Kidney (tissue), 13 donors: ENCODE measurements at regions not wholly inside any gene's neighbourhood (a gene's known extent, or its start where the extent isn't known, plus 50 kb on each side); places are given as distances from the start of the nearest gene placed in this dataset.

Experiments used
- DNase-seq, 5 donors: peaks; one replicate each; pipeline ENCODE4 v3.0.0-alpha.2; 2013 to 2020
- FAIRE-seq: peaks from 2 replicates; lab custom pipeline; 2012; peaks lifted over from hg19 to GRCh38; lab: Jason Lieb, UNC
- H3K27ac ChIP-seq, 2 donors: one replicate each; pipeline ENCODE4 v1.7.0; 2013; ENCODE audit warnings: low read depth in 2 of 2, low read length in 2 of 2, inconsistent platforms in 1 of 2
- H3K27me3 ChIP-seq: one replicate; pipeline ENCODE4 v1.7.1; 2013; ENCODE audit warnings: low read length, inconsistent platforms; ENCODE audit not compliant: control insufficient read depth, insufficient read depth
- H3K36me3 ChIP-seq, 3 donors: one replicate each; pipeline versions ENCODE4 v1.7.0 to v1.7.1; 2013; ENCODE audit warnings: low read length in 3 of 3, control low read depth in 1 of 3, inconsistent platforms in 1 of 3; ENCODE audit not compliant: insufficient read depth in 3 of 3, control insufficient read depth in 2 of 3
- H3K4me1 ChIP-seq, 3 donors: one replicate each; pipeline versions ENCODE4 v1.7.0 to v1.7.1; 2013; ENCODE audit warnings: low read length in 3 of 3, inconsistent platforms in 1 of 3, low read depth in 1 of 3; ENCODE audit not compliant: control insufficient read depth in 2 of 3, insufficient read depth in 2 of 3
- H3K4me3 ChIP-seq, 3 donors: one replicate each; pipeline versions ENCODE4 v1.7.0 to v1.8.1; 2013; ENCODE audit warnings: low read length in 3 of 3, control low read depth in 1 of 3, inconsistent platforms in 1 of 3
- H3K9ac ChIP-seq, 3 donors: one replicate each; pipeline versions ENCODE4 v1.7.0 to v1.7.1; 2013; ENCODE audit warnings: low read length in 3 of 3, control low read depth in 1 of 3, inconsistent platforms in 1 of 3
- H3K9me3 ChIP-seq, 3 donors: one replicate each; pipeline versions ENCODE4 v1.7.0 to v1.7.1; 2013; ENCODE audit warnings: low read length in 3 of 3, control low read depth in 1 of 3, inconsistent platforms in 1 of 3; ENCODE audit not compliant: control insufficient read depth in 2 of 3, insufficient read depth in 1 of 3
- CTCF ChIP-seq: IDR thresholded peaks from 3 replicates; pipeline ENCODE4 v1.5.1; 2012; ENCODE audit warnings: mild to moderate bottlenecking, moderate library complexity, borderline replicate concordance; ENCODE audit not compliant: insufficient read depth; ENCODE audit errors: extremely low read depth
- intact Hi-C: fragments of 100-400 bp; cut with DNase I; formaldehyde crosslinking; loops from one replicate; pipeline ENCODE4 v1.11.1; 2022
- donor health status: control.
- donor health status: control.
- donor health status: control.
- donor health status: control.
- donor health status: control.
- donor health status: DM: yes; HTN: yes; CAD: no.
- donor health status: Normal renal cell carcinoma (clear cell type).

- no peak for TF ChIP-seq CTCF
- intact Hi-C loops = no loop called here
- FAIRE-seq = no peak
Measured at GRCh38 chrX:122586831-122587230, 597.2 kb upstream of the GRIA3 start.

GRCh38 chrX:122591546-122591945, 592.5 kb upstream of the GRIA3 start:
- Histone ChIP-seq H3K27me3 (no peaks in the 10 kb centered on the region), H3K27ac (no peak overlapping the region), H3K4me1 (no peaks in the 10 kb centered on the region), H3K9me3 (no peaks in the 10 kb centered on the region), H3K4me3 (no peak overlapping the region), H3K36me3 (no peaks in the 10 kb centered on the region), H3K9ac (no peak overlapping the region)
- intact Hi-C loops = no loop called here
- DNase-seq (peak in 1 of 5 donors; percentile 1), FAIRE-seq (no peak)
- no peak for TF ChIP-seq CTCF

More at GRCh38 chrX:122586831-122587230, 597.2 kb upstream of the GRIA3 start:
- H3K27ac ChIP-seq = no peak overlapping the region
- no peak overlapping the region for H3K4me3 ChIP-seq
- no peak overlapping the region for H3K9ac ChIP-seq
- H3K36me3 ChIP-seq = no peaks in the 10 kb centered on the region
- DNase-seq = no peak
- no peaks in the 10 kb centered on the region for H3K27me3 ChIP-seq
- no peaks in the 10 kb centered on the region for H3K9me3 ChIP-seq
- no peaks in the 10 kb centered on the region for H3K4me1 ChIP-seq

- DNase-seq = no peak
- Histone ChIP-seq H3K9ac (no peak overlapping the region), H3K36me3 (no peaks in the 10 kb centered on the region), H3K4me3 (no peak overlapping the region), H3K27me3 (no peaks in the 10 kb centered on the region), H3K4me1 (no peaks in the 10 kb centered on the region), H3K9me3 (no peaks in the 10 kb centered on the region), H3K27ac (no peak overlapping the region)
- FAIRE-seq = no peak
- TF ChIP-seq CTCF = no peak
- intact Hi-C loops = no loop called here
Measured at GRCh38 chrX:122596998-122597397, 587.1 kb upstream of the GRIA3 start.

- H3K9me3 ChIP-seq = no peaks in the 10 kb centered on the region
- DNase-seq (no peak), FAIRE-seq (no peak)
- H3K4me1 ChIP-seq = no peaks in the 10 kb centered on the region
- H3K27ac ChIP-seq = no peak overlapping the region
- intact Hi-C loops = no loop called here
- no peak overlapping the region for H3K4me3 ChIP-seq
- no peaks in the 10 kb centered on the region for H3K27me3 ChIP-seq
- no peaks in the 10 kb centered on the region for H3K36me3 ChIP-seq
- no peak overlapping the region for H3K9ac ChIP-seq
- TF ChIP-seq CTCF = no peak
Measured at GRCh38 chrX:122622795-122623194, 561.3 kb upstream of the GRIA3 start.
